ENCODE measurements at regions not wholly inside any gene's neighbourhood (a gene's known extent, or its start where the extent isn't known, plus 50 kb on each side); places are given as distances from the start of the nearest gene placed in this dataset.

DNA sequence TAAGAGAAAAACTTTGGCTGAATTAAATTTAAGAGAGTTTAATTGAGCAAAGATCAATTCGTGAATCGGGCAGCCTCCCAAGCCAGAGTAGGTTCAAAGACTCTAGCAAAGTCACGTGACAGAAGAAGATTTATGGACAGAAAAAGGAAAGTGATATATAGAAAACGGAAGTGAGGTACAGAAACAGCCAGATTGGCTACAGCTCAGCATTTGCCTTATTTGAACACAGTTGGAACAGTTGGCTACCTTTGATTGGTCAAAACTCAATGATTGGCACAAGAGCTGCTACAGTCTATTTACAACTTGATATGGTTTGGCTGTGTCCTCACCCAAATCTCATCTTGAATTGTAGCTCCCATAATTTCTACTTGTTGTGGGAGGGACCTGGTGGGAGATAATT lies 102.6 kb downstream of the PLG start:
- no peak overlapping the region for H3K9ac ChIP-seq (ENCODE audit: low read depth in 1 of 2, low read length in 2 of 2)
- 73% methylated on average over 4 of the region's 4 CpGs for WGBS
- no peaks in the 10 kb centered on the region for H3K4me1 ChIP-seq (ENCODE audit: control insufficient read depth in 4 of 4, insufficient read depth in 4 of 4, low read length in 3 of 4)
- no peaks in the 10 kb centered on the region for H3K36me3 ChIP-seq (ENCODE audit: control insufficient read depth in 4 of 4, insufficient read depth in 3 of 4, low read depth in 1 of 4, low read length in 3 of 4)
- DNase-seq (ENCODE audit: low spot score): no peak
- H3K4me3 ChIP-seq (ENCODE audit: low read depth in 1 of 3, low read length in 3 of 3): no peak overlapping the region
- no peak overlapping the region for H3K27ac ChIP-seq (ENCODE audit: low read depth in 1 of 2, low read length in 2 of 2)
- no peaks in the 10 kb centered on the region for H3K9me3 ChIP-seq (ENCODE audit: control insufficient read depth in 4 of 4, low read length in 3 of 4)
- H3K27me3 ChIP-seq (ENCODE audit: control insufficient read depth in 4 of 4, insufficient read depth in 4 of 4, low read length in 3 of 4): no peaks in the 10 kb centered on the region
- TF ChIP-seq NR2F2 (IDR thresholded peaks at IDR 0.05) (no peak), RXRA (IDR thresholded peaks at IDR 0.05) (no peak), TAF1 (conservative IDR thresholded peaks at IDR 0.05) (no peak), HNF4G (IDR thresholded peaks at IDR 0.05) (no peak), RAD21 (IDR thresholded peaks at IDR 0.05) (no peak), FOXA1 (IDR thresholded peaks at IDR 0.05) (no peak), EGR1 (IDR thresholded peaks at IDR 0.05; ENCODE audit: low read depth in 2 of 2) (no peak)
- TF ChIP-seq, protein P1, sequence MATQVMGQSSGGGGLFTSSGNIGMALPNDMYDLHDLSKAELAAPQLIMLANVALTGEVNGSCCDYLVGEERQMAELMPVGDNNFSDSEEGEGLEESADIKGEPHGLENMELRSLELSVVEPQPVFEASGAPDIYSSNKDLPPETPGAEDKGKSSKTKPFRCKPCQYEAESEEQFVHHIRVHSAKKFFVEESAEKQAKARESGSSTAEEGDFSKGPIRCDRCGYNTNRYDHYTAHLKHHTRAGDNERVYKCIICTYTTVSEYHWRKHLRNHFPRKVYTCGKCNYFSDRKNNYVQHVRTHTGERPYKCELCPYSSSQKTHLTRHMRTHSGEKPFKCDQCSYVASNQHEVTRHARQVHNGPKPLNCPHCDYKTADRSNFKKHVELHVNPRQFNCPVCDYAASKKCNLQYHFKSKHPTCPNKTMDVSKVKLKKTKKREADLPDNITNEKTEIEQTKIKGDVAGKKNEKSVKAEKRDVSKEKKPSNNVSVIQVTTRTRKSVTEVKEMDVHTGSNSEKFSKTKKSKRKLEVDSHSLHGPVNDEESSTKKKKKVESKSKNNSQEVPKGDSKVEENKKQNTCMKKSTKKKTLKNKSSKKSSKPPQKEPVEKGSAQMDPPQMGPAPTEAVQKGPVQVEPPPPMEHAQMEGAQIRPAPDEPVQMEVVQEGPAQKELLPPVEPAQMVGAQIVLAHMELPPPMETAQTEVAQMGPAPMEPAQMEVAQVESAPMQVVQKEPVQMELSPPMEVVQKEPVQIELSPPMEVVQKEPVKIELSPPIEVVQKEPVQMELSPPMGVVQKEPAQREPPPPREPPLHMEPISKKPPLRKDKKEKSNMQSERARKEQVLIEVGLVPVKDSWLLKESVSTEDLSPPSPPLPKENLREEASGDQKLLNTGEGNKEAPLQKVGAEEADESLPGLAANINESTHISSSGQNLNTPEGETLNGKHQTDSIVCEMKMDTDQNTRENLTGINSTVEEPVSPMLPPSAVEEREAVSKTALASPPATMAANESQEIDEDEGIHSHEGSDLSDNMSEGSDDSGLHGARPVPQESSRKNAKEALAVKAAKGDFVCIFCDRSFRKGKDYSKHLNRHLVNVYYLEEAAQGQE (IDR thresholded peaks at IDR 0.05): no peak
- TF ChIP-seq, protein P2, sequence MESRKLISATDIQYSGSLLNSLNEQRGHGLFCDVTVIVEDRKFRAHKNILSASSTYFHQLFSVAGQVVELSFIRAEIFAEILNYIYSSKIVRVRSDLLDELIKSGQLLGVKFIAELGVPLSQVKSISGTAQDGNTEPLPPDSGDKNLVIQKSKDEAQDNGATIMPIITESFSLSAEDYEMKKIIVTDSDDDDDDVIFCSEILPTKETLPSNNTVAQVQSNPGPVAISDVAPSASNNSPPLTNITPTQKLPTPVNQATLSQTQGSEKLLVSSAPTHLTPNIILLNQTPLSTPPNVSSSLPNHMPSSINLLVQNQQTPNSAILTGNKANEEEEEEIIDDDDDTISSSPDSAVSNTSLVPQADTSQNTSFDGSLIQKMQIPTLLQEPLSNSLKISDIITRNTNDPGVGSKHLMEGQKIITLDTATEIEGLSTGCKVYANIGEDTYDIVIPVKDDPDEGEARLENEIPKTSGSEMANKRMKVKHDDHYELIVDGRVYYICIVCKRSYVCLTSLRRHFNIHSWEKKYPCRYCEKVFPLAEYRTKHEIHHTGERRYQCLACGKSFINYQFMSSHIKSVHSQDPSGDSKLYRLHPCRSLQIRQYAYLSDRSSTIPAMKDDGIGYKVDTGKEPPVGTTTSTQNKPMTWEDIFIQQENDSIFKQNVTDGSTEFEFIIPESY (IDR thresholded peaks at IDR 0.05): no peak
- TF ChIP-seq, protein P3, sequence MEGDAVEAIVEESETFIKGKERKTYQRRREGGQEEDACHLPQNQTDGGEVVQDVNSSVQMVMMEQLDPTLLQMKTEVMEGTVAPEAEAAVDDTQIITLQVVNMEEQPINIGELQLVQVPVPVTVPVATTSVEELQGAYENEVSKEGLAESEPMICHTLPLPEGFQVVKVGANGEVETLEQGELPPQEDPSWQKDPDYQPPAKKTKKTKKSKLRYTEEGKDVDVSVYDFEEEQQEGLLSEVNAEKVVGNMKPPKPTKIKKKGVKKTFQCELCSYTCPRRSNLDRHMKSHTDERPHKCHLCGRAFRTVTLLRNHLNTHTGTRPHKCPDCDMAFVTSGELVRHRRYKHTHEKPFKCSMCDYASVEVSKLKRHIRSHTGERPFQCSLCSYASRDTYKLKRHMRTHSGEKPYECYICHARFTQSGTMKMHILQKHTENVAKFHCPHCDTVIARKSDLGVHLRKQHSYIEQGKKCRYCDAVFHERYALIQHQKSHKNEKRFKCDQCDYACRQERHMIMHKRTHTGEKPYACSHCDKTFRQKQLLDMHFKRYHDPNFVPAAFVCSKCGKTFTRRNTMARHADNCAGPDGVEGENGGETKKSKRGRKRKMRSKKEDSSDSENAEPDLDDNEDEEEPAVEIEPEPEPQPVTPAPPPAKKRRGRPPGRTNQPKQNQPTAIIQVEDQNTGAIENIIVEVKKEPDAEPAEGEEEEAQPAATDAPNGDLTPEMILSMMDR (IDR thresholded peaks at IDR 0.05; ENCODE audit: low read depth, low read length, missing input control): no peak
- TF ChIP-seq, protein P4, sequence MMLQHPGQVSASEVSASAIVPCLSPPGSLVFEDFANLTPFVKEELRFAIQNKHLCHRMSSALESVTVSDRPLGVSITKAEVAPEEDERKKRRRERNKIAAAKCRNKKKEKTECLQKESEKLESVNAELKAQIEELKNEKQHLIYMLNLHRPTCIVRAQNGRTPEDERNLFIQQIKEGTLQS (IDR thresholded peaks at IDR 0.05): no peak

DNA sequence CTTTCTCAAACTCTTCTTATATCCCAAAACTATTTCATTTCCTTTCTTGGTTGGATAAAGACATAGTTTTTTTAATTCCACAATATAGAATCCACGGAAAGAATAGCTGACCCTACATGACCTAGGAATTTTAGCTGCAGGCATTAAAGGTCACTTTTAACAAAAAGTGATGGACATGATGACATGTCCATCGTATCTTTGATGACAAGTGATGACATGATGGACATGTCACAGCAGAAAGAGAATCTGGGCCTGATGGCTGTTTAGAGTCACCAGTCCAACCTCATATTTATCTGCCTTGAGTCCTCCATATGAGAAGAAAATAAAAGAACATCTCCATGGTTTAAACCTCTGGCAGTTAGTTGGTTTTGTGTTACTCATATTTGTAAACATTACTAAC lies 106.2 kb downstream of the PLG start:
- Histone ChIP-seq H3K27ac (ENCODE audit: low read depth in 1 of 2, low read length in 2 of 2) (no peak overlapping the region), H3K4me3 (ENCODE audit: low read depth in 1 of 3, low read length in 3 of 3) (no peak overlapping the region), H3K27me3 (ENCODE audit: control insufficient read depth in 4 of 4, insufficient read depth in 4 of 4, low read length in 3 of 4) (no peaks in the 10 kb centered on the region), H3K9me3 (ENCODE audit: control insufficient read depth in 4 of 4, low read length in 3 of 4) (no peaks in the 10 kb centered on the region), H3K4me1 (ENCODE audit: control insufficient read depth in 4 of 4, insufficient read depth in 4 of 4, low read length in 3 of 4) (no peaks in the 10 kb centered on the region), H3K9ac (ENCODE audit: low read depth in 1 of 2, low read length in 2 of 2) (no peak overlapping the region), H3K36me3 (ENCODE audit: control insufficient read depth in 4 of 4, insufficient read depth in 3 of 4, low read depth in 1 of 4, low read length in 3 of 4) (no peaks in the 10 kb centered on the region)
- no peak for DNase-seq (ENCODE audit: low spot score)
- 80% methylated on average over 2 of the region's 2 CpGs for WGBS
- TF ChIP-seq FOXA2 (IDR thresholded peaks at IDR 0.05) (no peak), TAF1 (conservative IDR thresholded peaks at IDR 0.05) (no peak), JUND (IDR thresholded peaks at IDR 0.05) (no peak), YY1 (IDR thresholded peaks at IDR 0.05) (no peak), SP1 (IDR thresholded peaks at IDR 0.05) (no peak), EGR1 (IDR thresholded peaks at IDR 0.05; ENCODE audit: low read depth in 2 of 2) (no peak), HNF4G (IDR thresholded peaks at IDR 0.05) (no peak), FOXA1 (IDR thresholded peaks at IDR 0.05) (no peak), HNF4A (conservative IDR thresholded peaks at IDR 0.05) (no peak), RAD21 (IDR thresholded peaks at IDR 0.05) (no peak)
- TF ChIP-seq, protein P1 (IDR thresholded peaks at IDR 0.05): no peak
- TF ChIP-seq, protein P4 (IDR thresholded peaks at IDR 0.05): no peak
- TF ChIP-seq, protein P3 (IDR thresholded peaks at IDR 0.05; ENCODE audit: low read depth, low read length, missing input control): no peak
